Spinal cord (tissue), 9 donors: ENCODE measurements at regions not wholly inside any gene's neighbourhood (a gene's known extent, or its start where the extent isn't known, plus 50 kb on each side); places are given as distances from the start of the nearest gene placed in this dataset.
"Not testable (repeated sequence)": the region's sequence is repeated elsewhere in the genome, so short reads cannot be mapped to it uniquely, and the experiment has no call there.

Experiments
- DNase-seq, 6 donors: peaks; one replicate each; pipeline versions ENCODE4 v3.0.0 to v3.0.0-alpha.2; 2013 to 2015; ENCODE audit warnings: low spot score in 6 of 6, low read depth in 4 of 6
- H3K27ac ChIP-seq: one replicate; pipeline ENCODE4 v1.5.1; 2013; ENCODE audit warnings: low read depth, low read length, control low read depth
- H3K27me3 ChIP-seq: one replicate; pipeline ENCODE4 v1.6.1; 2013; ENCODE audit warnings: low read length; ENCODE audit not compliant: control insufficient read depth, insufficient read depth
- H3K36me3 ChIP-seq: one replicate; pipeline ENCODE4 v1.6.1; 2013; ENCODE audit warnings: low read length; ENCODE audit not compliant: control insufficient read depth, insufficient read depth
- H3K4me1 ChIP-seq: one replicate; pipeline ENCODE4 v1.6.1; 2013; ENCODE audit warnings: low read length; ENCODE audit not compliant: control insufficient read depth, insufficient read depth
- H3K4me3 ChIP-seq: one replicate; pipeline ENCODE4 v1.5.1; 2013; ENCODE audit warnings: low read depth, low read length, control low read depth
- H3K9me3 ChIP-seq: one replicate; pipeline ENCODE4 v1.6.1; 2013; ENCODE audit warnings: low read length; ENCODE audit not compliant: control insufficient read depth, insufficient read depth
- WGBS: methylation state at CpG from one replicate; pipeline ENCODE4 v1.1.5; 2013; ENCODE audit warnings: missing lambda C conversion rate; ENCODE audit not compliant: insufficient coverage; 5-methylcytosine and 5-hydroxymethylcytosine counted together
- donor health status: healthy.

DNA sequence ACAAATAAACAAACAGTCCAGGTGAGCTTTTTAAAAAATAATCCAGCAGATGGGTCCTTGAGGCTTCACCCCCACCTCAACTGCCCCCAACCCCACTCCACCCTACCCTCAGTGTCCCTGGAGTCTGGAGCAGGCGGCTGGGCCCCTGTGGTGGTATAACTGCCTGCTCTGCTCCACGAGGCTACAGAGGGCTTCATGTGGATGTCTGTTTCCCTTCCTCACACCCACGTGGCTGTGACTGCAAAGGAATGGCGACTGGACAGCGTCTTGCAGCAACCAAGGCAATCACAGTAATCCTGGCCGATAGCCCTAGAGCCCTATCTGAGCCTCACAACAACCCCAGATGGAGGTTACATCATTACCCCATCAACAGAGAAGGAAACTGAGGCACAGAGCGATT is 76.5 kb downstream of the SLC2A10 start:
- DNase-seq: no peak
- Histone ChIP-seq H3K36me3 (no peaks in the 10 kb centered on the region), H3K4me1 (peaks cover 6% of the 10 kb centered on the region), H3K4me3 (no peak overlapping the region), H3K27me3 (no peaks in the 10 kb centered on the region), H3K27ac (no peak overlapping the region), H3K9me3 (no peaks in the 10 kb centered on the region)
- 72% methylated on average over 6 of the region's 7 CpGs for WGBS

GRCh38 chr20:46786566-46786965 is 77.1 kb downstream of the SLC2A10 start:
- peaks cover 6% of the 10 kb centered on the region for H3K4me1 ChIP-seq
- no peak for DNase-seq
- no peak overlapping the region for H3K4me3 ChIP-seq
- no peak overlapping the region for H3K27ac ChIP-seq
- no peaks in the 10 kb centered on the region for H3K9me3 ChIP-seq
- 89% methylated on average over 3 of the region's 6 CpGs for WGBS
- H3K36me3 ChIP-seq: no peaks in the 10 kb centered on the region
- no peaks in the 10 kb centered on the region for H3K27me3 ChIP-seq

- DNase-seq: peak in 1 of 6 donors; percentile 32
- H3K4me1 ChIP-seq: peaks cover 6% of the 10 kb centered on the region
- no peaks in the 10 kb centered on the region for H3K27me3 ChIP-seq
- no peak overlapping the region for H3K4me3 ChIP-seq
- H3K9me3 ChIP-seq: no peaks in the 10 kb centered on the region
- H3K36me3 ChIP-seq: no peaks in the 10 kb centered on the region
- no peak overlapping the region for H3K27ac ChIP-seq
- WGBS: 57% methylated on average over 18 of the region's 21 CpGs
Measured at GRCh38 chr20:46787991-46788762, 78.7 kb downstream of the SLC2A10 start.

DNA sequence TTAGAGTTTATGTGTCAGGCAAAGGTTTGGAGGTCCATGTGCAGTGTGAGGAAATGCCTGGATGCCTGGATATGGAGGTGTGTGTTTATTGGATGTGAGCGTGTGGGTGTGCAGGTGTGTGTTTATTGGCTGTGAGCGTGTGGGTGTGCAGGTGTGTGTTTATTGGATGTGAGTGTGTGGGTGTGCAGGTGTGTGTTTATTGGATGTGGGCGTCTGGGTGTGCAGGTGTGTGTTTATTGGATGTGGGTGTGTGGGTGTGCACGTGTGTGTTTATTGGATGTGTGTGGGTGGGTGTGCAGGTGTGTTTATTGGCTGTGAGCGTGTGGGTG is 79.3 kb downstream of the SLC2A10 start:
- WGBS: 76% methylated on average over 5 of the region's 5 CpGs
- H3K27me3 ChIP-seq: not testable (repeated sequence)

GRCh38 chr20:46789339-46790028 is 80.0 kb downstream of the SLC2A10 start:
- Histone ChIP-seq H3K27me3 (no peaks in the 10 kb centered on the region), H3K36me3 (no peaks in the 10 kb centered on the region), H3K4me3 (no peak overlapping the region), H3K4me1 (peaks cover 9% of the 10 kb centered on the region), H3K27ac (no peak overlapping the region), H3K9me3 (no peaks in the 10 kb centered on the region)
- WGBS: 90% methylated on average over 6 of the region's 13 CpGs
- no peak for DNase-seq

More for the DNA sequence above, 79.3 kb downstream of the SLC2A10 start:
- not testable (repeated sequence) for H3K27ac ChIP-seq, H3K36me3 ChIP-seq, H3K4me3 ChIP-seq, DNase-seq, H3K9me3 ChIP-seq, H3K4me1 ChIP-seq

DNA sequence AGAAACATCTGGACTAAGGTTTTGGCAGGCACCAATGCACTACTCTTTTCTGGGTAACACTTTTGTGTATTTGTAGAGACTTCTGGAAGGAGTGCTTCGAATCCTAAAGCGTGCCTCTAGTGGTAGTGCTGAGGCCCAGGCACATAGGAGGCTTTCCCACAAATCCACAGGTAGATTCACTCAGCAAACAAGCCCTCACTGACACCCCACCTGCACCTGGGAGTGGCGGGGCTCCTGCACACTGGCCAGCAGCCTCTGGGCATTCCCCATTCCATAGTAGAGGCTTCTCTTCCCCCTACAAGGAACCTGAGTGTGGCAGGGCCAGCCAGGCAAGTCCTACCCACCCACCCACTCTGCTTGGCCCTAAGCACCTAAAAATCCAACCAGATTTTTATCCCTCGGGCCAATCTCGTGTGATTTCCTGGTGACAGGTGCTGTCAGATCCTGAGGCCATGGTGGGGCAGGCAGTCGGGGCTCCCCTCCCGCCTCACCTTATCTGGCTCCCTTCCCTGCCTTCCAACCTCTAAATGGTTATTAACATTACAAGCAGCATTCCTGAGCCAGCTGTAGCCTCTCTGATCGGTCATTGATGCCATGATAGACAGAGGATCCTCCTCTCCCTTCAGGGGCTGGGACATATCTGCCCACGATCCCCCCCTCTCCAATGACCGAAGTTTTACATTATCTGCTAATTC is 82.4 kb downstream of the SLC2A10 start:
- no peak for DNase-seq
- Histone ChIP-seq H3K4me3 (no peak overlapping the region), H3K36me3 (no peaks in the 10 kb centered on the region), H3K9me3 (no peaks in the 10 kb centered on the region), H3K27me3 (no peaks in the 10 kb centered on the region), H3K4me1 (peaks cover 9% of the 10 kb centered on the region), H3K27ac (no peak overlapping the region)
- WGBS: 89% methylated on average over 10 of the region's 10 CpGs

GRCh38 chr20:46797206-46797605 is 87.8 kb downstream of the SLC2A10 start:
- Histone ChIP-seq H3K36me3 (no peaks in the 10 kb centered on the region), H3K27ac (no peak overlapping the region), H3K4me3 (no peak overlapping the region), H3K4me1 (peaks cover 8% of the 10 kb centered on the region), H3K9me3 (no peaks in the 10 kb centered on the region), H3K27me3 (no peaks in the 10 kb centered on the region)
- 90% methylated on average over 1 of the region's 5 CpGs for WGBS
- DNase-seq: no peak

- Histone ChIP-seq H3K36me3 (no peaks in the 10 kb centered on the region), H3K27me3 (no peaks in the 10 kb centered on the region), H3K4me1 (peaks cover 8% of the 10 kb centered on the region), H3K9me3 (no peaks in the 10 kb centered on the region), H3K27ac (no peak overlapping the region), H3K4me3 (no peak overlapping the region)
- no peak for DNase-seq
- WGBS: 74% methylated on average over 6 of the region's 6 CpGs
Measured at GRCh38 chr20:46798430-46798829, 89.0 kb downstream of the SLC2A10 start.

DNA sequence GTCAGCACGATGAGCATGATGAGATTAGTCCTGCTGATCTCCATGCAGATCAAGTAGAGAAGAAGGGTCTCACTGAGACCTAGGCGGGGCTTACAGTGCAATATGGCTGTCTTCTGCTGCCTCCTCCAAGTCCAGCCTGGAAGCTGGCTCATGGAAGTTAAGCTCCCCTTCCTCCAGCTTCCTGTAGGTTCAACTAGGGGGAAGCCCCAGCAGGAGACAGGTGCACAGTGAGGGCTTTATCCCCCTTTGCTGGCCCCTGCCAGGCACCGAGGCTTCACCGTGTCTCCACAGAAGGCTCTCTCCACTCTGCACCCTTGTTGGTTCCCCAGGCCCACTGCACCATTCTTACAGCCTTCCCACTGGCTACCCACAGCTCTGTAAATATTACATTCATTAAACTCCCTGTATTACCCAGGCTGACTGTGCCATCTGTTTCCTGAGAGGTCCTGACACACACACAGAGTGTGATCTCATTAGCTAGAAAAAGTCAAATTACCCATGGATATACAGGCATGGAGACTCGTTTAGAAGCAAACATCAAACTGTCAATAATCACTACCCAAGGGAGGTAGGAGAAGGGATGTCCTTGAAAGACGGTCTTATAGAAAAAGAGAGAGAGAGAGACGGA is 90.4 kb downstream of the SLC2A10 start:
- H3K27ac ChIP-seq: no peak overlapping the region
- no peak overlapping the region for H3K4me3 ChIP-seq
- no peaks in the 10 kb centered on the region for H3K36me3 ChIP-seq
- DNase-seq: peak in 1 of 6 donors; percentile 60
- H3K9me3 ChIP-seq: no peaks in the 10 kb centered on the region
- peaks cover 6% of the 10 kb centered on the region for H3K4me1 ChIP-seq
- no peaks in the 10 kb centered on the region for H3K27me3 ChIP-seq
- 70% methylated on average over 4 of the region's 7 CpGs for WGBS
